H1 (cell line): ENCODE measurements at regions not wholly inside any gene's neighbourhood (a gene's known extent, or its start where the extent isn't known, plus 50 kb on each side); places are given as distances from the start of the nearest gene placed in this dataset.

Experiments used
- CTCF ChIA-PET: fragments of 300-600 bp; sonication (Branson Sonifier 250); formaldehyde crosslinking; loops from one replicate; lab custom pipeline; 2021; ENCODE audit not compliant: partially characterized antibody; lab: Charles Lee
- POLR2A ChIA-PET: fragments of 300-600 bp; sonication (Branson Sonifier 250); formaldehyde crosslinking; loops from one replicate; lab custom pipeline; 2021; ENCODE audit warnings: inconsistent platforms; ENCODE audit not compliant: partially characterized antibody; lab: Charles Lee
- DNase-seq, 2 experiments: peaks; one replicate each; pipeline versions ENCODE4 v3.0.0 to v3.0.0-alpha.2; 2010 to 2022; ENCODE audit warnings: low spot score in 2 of 2, low read depth in 1 of 2, mixed read lengths in 1 of 2
- FAIRE-seq: peaks from 2 replicates; lab custom pipeline; 2011; peaks lifted over from hg19 to GRCh38; lab: Jason Lieb, UNC
- H2AFZ ChIP-seq: 2 replicates; pipeline ENCODE4 v1.8.1; 2012; ENCODE audit warnings: low read length, inconsistent platforms
- H2AK5ac ChIP-seq: 2 replicates; pipeline ENCODE4 v1.6.1; 2013; ENCODE audit warnings: low read depth, low read length
- H2BK120ac ChIP-seq: replicated peaks from 2 replicates; pipeline ENCODE3; 2013; ENCODE audit warnings: low read depth, low read length, inconsistent platforms
- H2BK12ac ChIP-seq: 2 replicates; pipeline ENCODE4 v1.6.1; 2013; ENCODE audit warnings: low read depth, low read length
- H2BK15ac ChIP-seq: 2 replicates; pipeline ENCODE4 v1.6.1; 2013; ENCODE audit warnings: low read length
- H2BK20ac ChIP-seq: 2 replicates; pipeline ENCODE4 v1.6.1; 2013; ENCODE audit warnings: low read length
- H2BK5ac ChIP-seq: 2 replicates; pipeline ENCODE4 v1.6.1; 2013; ENCODE audit warnings: low read depth, low read length
- H3K14ac ChIP-seq: 2 replicates; pipeline ENCODE4 v1.6.1; 2013; ENCODE audit warnings: inconsistent platforms; ENCODE audit not compliant: insufficient read length
- H3K18ac ChIP-seq: 2 replicates; pipeline ENCODE4 v1.6.1; 2013; ENCODE audit warnings: low read length; ENCODE audit errors: extremely low read depth
- H3K23ac ChIP-seq: 2 replicates; pipeline ENCODE4 v1.6.1; 2013; ENCODE audit warnings: inconsistent platforms; ENCODE audit not compliant: insufficient read length
- H3K23me2 ChIP-seq: 2 replicates; pipeline ENCODE4 v1.6.1; 2013; ENCODE audit warnings: low read depth, low read length
- H3K27ac ChIP-seq: 2 replicates; pipeline ENCODE4 v1.6.1; 2011; ENCODE audit warnings: low read depth, low read length, inconsistent platforms
- H3K27me3 ChIP-seq, 4 experiments: replicated peaks in 1 of 4; 1 replicate in 1 of 4; 2 replicates in 3 of 4; pipeline versions ENCODE4 v1.6.1 to v1.8.1; 2011 to 2013; ENCODE audit warnings: low read length in 3 of 4, mild to moderate bottlenecking in 3 of 4, inconsistent platforms in 2 of 4, mixed read lengths in 2 of 4, moderate library complexity in 1 of 4; ENCODE audit not compliant: control insufficient read depth in 3 of 4, insufficient read depth in 3 of 4; ENCODE audit errors: extremely low read depth in 1 of 4
- H3K36me3 ChIP-seq, 4 experiments: 2 replicates each; pipeline versions ENCODE4 v1.6.1 to v1.8.1; 2011 to 2013; ENCODE audit warnings: mild to moderate bottlenecking in 4 of 4, low read length in 3 of 4, moderate library complexity in 2 of 4, control low read depth in 1 of 4, inconsistent platforms in 1 of 4; ENCODE audit not compliant: insufficient read depth in 4 of 4, control insufficient read depth in 2 of 4
- H3K4ac ChIP-seq: replicated peaks from 2 replicates; pipeline ENCODE3; 2013; ENCODE audit warnings: low read length, low read depth, mixed read lengths, inconsistent platforms; ENCODE audit not compliant: insufficient read length
- H3K4me1 ChIP-seq, 4 experiments: replicated peaks in 1 of 4; 1 replicate in 1 of 4; 2 replicates in 3 of 4; pipeline versions ENCODE4 v1.6.1 to v1.8.1; 2011 to 2013; ENCODE audit warnings: low read length in 3 of 4, inconsistent platforms in 2 of 4, mixed read lengths in 1 of 4; ENCODE audit not compliant: insufficient read depth in 4 of 4, control insufficient read depth in 3 of 4
- H3K4me2 ChIP-seq, 2 experiments: 2 replicates each; pipeline versions ENCODE4 v1.6.1 to v1.8.1; 2011 to 2013; ENCODE audit warnings: low read depth in 2 of 2, low read length in 2 of 2, control low read depth in 1 of 2, inconsistent platforms in 1 of 2, mild to moderate bottlenecking in 1 of 2; ENCODE audit not compliant: insufficient read depth in 1 of 2
- H3K4me3 ChIP-seq, 4 experiments: fragments of 200-600, 300-600 bp in 1 of 4; sonication (generic), shearing (Covaris generic), sonication (Bioruptor Twin) in 1 of 4; 2 replicates each; pipeline versions ENCODE4 v1.5.1 to v1.8.1; 2011 to 2016; ENCODE audit warnings: low read length in 4 of 4, low read depth in 3 of 4, control low read depth in 2 of 4, inconsistent platforms in 2 of 4, mild to moderate bottlenecking in 2 of 4, mixed read lengths in 1 of 4, moderate library complexity in 1 of 4; ENCODE audit not compliant: insufficient read depth in 2 of 4; ENCODE audit errors: extremely low read depth in 1 of 4
- H3K56ac ChIP-seq: replicated peaks from 2 replicates; pipeline ENCODE3; 2013; ENCODE audit warnings: low read depth, mild to moderate bottlenecking, mixed read lengths, low read length, inconsistent platforms; ENCODE audit not compliant: insufficient read length
- H3K79me1 ChIP-seq: 2 replicates; pipeline ENCODE4 v1.6.1; 2013; ENCODE audit warnings: low read depth, low read length, control low read depth
- H3K79me2 ChIP-seq, 2 experiments: 2 replicates each; pipeline versions ENCODE4 v1.6.1 to v1.8.1; 2012 to 2013; ENCODE audit warnings: low read length in 2 of 2, mild to moderate bottlenecking in 2 of 2, inconsistent platforms in 1 of 2; ENCODE audit not compliant: insufficient read depth in 2 of 2, control insufficient read depth in 1 of 2
- H3K9ac ChIP-seq, 4 experiments: replicated peaks in 1 of 4; 1 replicate in 1 of 4; 2 replicates in 3 of 4; pipeline versions ENCODE4 v1.6.1 to v1.8.1; 2011 to 2013; ENCODE audit warnings: low read depth in 3 of 4, low read length in 3 of 4, control low read depth in 2 of 4, mild to moderate bottlenecking in 2 of 4, moderate library complexity in 2 of 4, inconsistent platforms in 1 of 4; ENCODE audit errors: extremely low read depth in 1 of 4
- H3K9me3 ChIP-seq, 2 experiments: 2 replicates each; pipeline versions ENCODE4 v1.6.1 to v1.8.1; 2012 to 2013; ENCODE audit warnings: mild to moderate bottlenecking in 2 of 2, moderate library complexity in 2 of 2, control low read depth in 1 of 2, inconsistent platforms in 1 of 2, low read depth in 1 of 2, low read length in 1 of 2, mixed read lengths in 1 of 2; ENCODE audit not compliant: insufficient read depth in 2 of 2
- H4K20me1 ChIP-seq, 2 experiments: replicated peaks in 1 of 2; 2 replicates each; pipeline versions ENCODE3 to v1.8.1; 2011 to 2013; ENCODE audit warnings: inconsistent platforms in 2 of 2, low read length in 2 of 2, mild to moderate bottlenecking in 1 of 2; ENCODE audit not compliant: insufficient read depth in 2 of 2, control insufficient read depth in 1 of 2
- H4K5ac ChIP-seq: 2 replicates; pipeline ENCODE4 v1.6.1; 2013; ENCODE audit warnings: low read length, low read depth, mixed read lengths, inconsistent platforms; ENCODE audit not compliant: insufficient read length
- H4K8ac ChIP-seq: 2 replicates; pipeline ENCODE4 v1.8.0; 2013; ENCODE audit warnings: mild to moderate bottlenecking, moderate library complexity, low read length, inconsistent platforms; ENCODE audit not compliant: insufficient read depth; ENCODE audit errors: extremely low read depth
- H4K91ac ChIP-seq: replicated peaks from 2 replicates; pipeline ENCODE3; 2013; ENCODE audit warnings: low read length, mixed read lengths, inconsistent platforms; ENCODE audit not compliant: insufficient read length
- ASH2L ChIP-seq: fragments of 200-600, 300-600 bp; sonication (generic); IDR thresholded peaks from one replicate; pipeline ENCODE4 v1.7.1; 2017; ENCODE audit warnings: low read length
- ATF2 ChIP-seq: IDR thresholded peaks from 2 replicates; pipeline ENCODE4 v1.6.1; 2012; ENCODE audit warnings: low read length, inconsistent platforms
- BCL11A ChIP-seq, 2 experiments: IDR thresholded peaks; one replicate each; pipeline ENCODE4 v1.6.1; 2011; ENCODE audit warnings: low read depth in 2 of 2, low read length in 2 of 2, mild to moderate bottlenecking in 2 of 2
- HDAC6 ChIP-seq: IDR thresholded peaks from one replicate; pipeline ENCODE4 v1.7.1; 2012; ENCODE audit warnings: low read depth, mild to moderate bottlenecking, inconsistent platforms, low read length, moderate library complexity
- NANOG ChIP-seq: IDR thresholded peaks from 2 replicates; pipeline ENCODE4 v1.6.1; 2011; ENCODE audit warnings: low read length, low read depth, mild to moderate bottlenecking, inconsistent platforms; ENCODE audit not compliant: insufficient read depth, poor library complexity, severe bottlenecking
- POLR2A ChIP-seq, 2 experiments: IDR thresholded peaks; 1 replicate in 1 of 2; 2 replicates in 1 of 2; pipeline ENCODE4 v1.6.1; 2011; ENCODE audit warnings: low read depth in 2 of 2, low read length in 2 of 2, mild to moderate bottlenecking in 2 of 2; ENCODE audit errors: control extremely low read depth in 1 of 2
- SIRT6 ChIP-seq: IDR thresholded peaks from one replicate; pipeline ENCODE4 v1.7.1; 2012; ENCODE audit warnings: low read length, inconsistent platforms
- SP4 ChIP-seq: IDR thresholded peaks from 2 replicates; pipeline ENCODE4 v1.6.1; 2012; ENCODE audit warnings: low read length, inconsistent platforms
- SUZ12 ChIP-seq: fragments of 200-600 bp; sonication (generic); IDR thresholded peaks from 2 replicates; pipeline ENCODE4 v1.6.1; 2012; ENCODE audit warnings: mild to moderate bottlenecking, inconsistent platforms, low read length, moderate library complexity, mixed read lengths
- TAF7 ChIP-seq: optimal IDR thresholded peaks from 2 replicates; pipeline ENCODE3; 2011; ENCODE audit warnings: low read depth, mild to moderate bottlenecking, inconsistent platforms, low read length, moderate library complexity, borderline replicate concordance
- TCF12 ChIP-seq: IDR thresholded peaks from 2 replicates; pipeline ENCODE4 v1.6.1; 2011; ENCODE audit warnings: low read depth, mild to moderate bottlenecking, low read length
- USF2 ChIP-seq: IDR thresholded peaks from 2 replicates; pipeline ENCODE4 v1.6.1; 2011; ENCODE audit warnings: low read length, improper control_type of control experiment
- YY1 ChIP-seq: IDR thresholded peaks from 2 replicates; pipeline ENCODE4 v1.6.1; 2011; ENCODE audit warnings: low read depth, mild to moderate bottlenecking, low read length
- ZNF274 ChIP-seq: IDR thresholded peaks from 2 replicates; pipeline ENCODE4 v1.7.0; 2012; ENCODE audit warnings: low read length, borderline replicate concordance; ENCODE audit errors: extremely low read depth
- WGBS, 2 experiments: shearing (Covaris generic) in 1 of 2; methylation state at CpG; one replicate each; pipeline versions ENCODE4 v1.1.6 to v1.1.7; 2013 to 2015; ENCODE audit warnings: low lambda C conversion rate in 2 of 2, mixed read lengths in 2 of 2, inconsistent platforms in 1 of 2, low coverage in 1 of 2, missing lambda C conversion rate in 1 of 2; ENCODE audit not compliant: insufficient replicate concordance in 2 of 2, insufficient coverage in 1 of 2, insufficient read length in 1 of 2; ENCODE audit errors: extremely low coverage in 1 of 2, missing lambda C conversion rate in 1 of 2; 5-methylcytosine and 5-hydroxymethylcytosine counted together

- no peak for FAIRE-seq
- Histone ChIP-seq H4K20me1 (no peaks in the 10 kb centered on the region), H2BK20ac (no peak overlapping the region), H3K27ac (no peak overlapping the region), H4K8ac (no peak overlapping the region), H2BK12ac (no peak overlapping the region), H3K56ac (no peak overlapping the region), H3K36me3 (no peaks in the 10 kb centered on the region), H3K4me1 (no peaks in the 10 kb centered on the region), H3K4ac (no peak overlapping the region), H2BK15ac (no peak overlapping the region), H4K91ac (no peak overlapping the region), H3K9ac (no peak overlapping the region), H3K23ac (no peak overlapping the region), H3K79me2 (no peaks in the 10 kb centered on the region), H3K4me3 (no peak overlapping the region), H3K9me3 (no peaks in the 10 kb centered on the region), H3K27me3 (no peaks in the 10 kb centered on the region), H2BK5ac (no peak overlapping the region), H3K79me1 (no peaks in the 10 kb centered on the region), H2AK5ac (no peak overlapping the region), H3K23me2 (no peaks in the 10 kb centered on the region), H3K14ac (no peak overlapping the region), H3K18ac (no peak overlapping the region), H3K4me2 (no peak overlapping the region), H4K5ac (no peak overlapping the region), H2BK120ac (no peak overlapping the region), H2AFZ (no peak overlapping the region)
- CTCF ChIA-PET, result no interaction called here
- DNase-seq, result no peak
- POLR2A ChIA-PET, result no interaction called here
- WGBS, 2 experiments, result 87% methylated on average over 5 of the region's 5 CpGs; no CpG with 5 or more reads in 1 of the 2 experiments
- TF ChIP-seq TAF7 (no peak), ZNF274 (no peak), POLR2A (IDR thresholded peaks at IDR 0.05; ENCODE audit: control extremely low read depth in 1 of 2, low read depth in 2 of 2, low read length in 2 of 2) (no peak), SP4 (no peak), NANOG (no peak), BCL11A (IDR thresholded peaks at IDR 0.05; ENCODE audit: low read depth in 2 of 2, low read length in 2 of 2) (no peak), HDAC6 (no peak), ATF2 (no peak), USF2 (no peak), TCF12 (no peak), SIRT6 (no peak), YY1 (no peak), SUZ12 (no peak), ASH2L (no peak)
Observed at GRCh38 chr11:26204839-26205238, 127.1 kb upstream of the ANO3 start.
